PC-9 (cell line): ENCODE measurements at regions not wholly inside any gene's neighbourhood (a gene's known extent, or its start where the extent isn't known, plus 50 kb on each side); places are given as distances from the start of the nearest gene placed in this dataset.
"Not testable (repeated sequence)": the region's sequence is repeated elsewhere in the genome, so short reads cannot be mapped to it uniquely, and the experiment has no call there.

Experiments used
- BruUV-seq: library from RNA; stranded (reverse); fragments of 400-500 nt; replicated peaks from 2 replicates; lab custom pipeline; 2021; lab: Mats Ljungman, UMichigan
- CTCF ChIA-PET: fragments of 300-600 bp; sonication (Branson Sonifier 250); formaldehyde crosslinking; loops from one replicate; lab custom pipeline; 2022; ENCODE audit warnings: antibody characterized with exemption; lab: Charles Lee
- POLR2A ChIA-PET: fragments of 300-600 bp; sonication (Branson Sonifier 250); formaldehyde crosslinking; loops from one replicate; lab custom pipeline; 2022; ENCODE audit warnings: antibody characterized with exemption; ENCODE audit not compliant: unreplicated experiment; lab: Charles Lee
- DNase-seq, 2 experiments: peaks; one replicate each; pipeline versions ENCODE4 v3.0.0 to v3.0.0-alpha.2; 2015 to 2022; ENCODE audit warnings: mixed read lengths in 1 of 2
- H2AFZ ChIP-seq: fragments of 200-600 bp; sonication (generic); 2 replicates; pipeline ENCODE4 v1.8.1; 2017; ENCODE audit warnings: antibody characterized with exemption
- H3F3A ChIP-seq: fragments of 200-600 bp; sonication (generic); 2 replicates; pipeline ENCODE4 v1.8.1; 2017; ENCODE audit warnings: antibody characterized with exemption, mild to moderate bottlenecking, low read depth; ENCODE audit not compliant: insufficient read depth
- H3K27ac ChIP-seq: fragments of 200-600 bp; sonication (generic); 2 replicates; pipeline ENCODE4 v1.6.1; 2016; ENCODE audit warnings: mixed run types
- H3K27me3 ChIP-seq: fragments of 200-600 bp; sonication (generic); 2 replicates; pipeline ENCODE4 v1.6.1; 2016; ENCODE audit warnings: low read depth, mixed run types; ENCODE audit not compliant: insufficient read depth
- H3K36me3 ChIP-seq: fragments of 200-600 bp; sonication (generic); 2 replicates; pipeline ENCODE4 v1.6.1; 2016; ENCODE audit warnings: low read depth, mixed run types
- H3K4me1 ChIP-seq: fragments of 200-600 bp; sonication (generic); replicated peaks from 2 replicates; pipeline ENCODE4 v1.6.1; 2016; ENCODE audit warnings: mixed run types; ENCODE audit not compliant: insufficient read depth
- H3K4me2 ChIP-seq: fragments of 200-600 bp; sonication (generic); 2 replicates; pipeline ENCODE4 v1.6.1; 2017; ENCODE audit warnings: mixed run types
- H3K4me3 ChIP-seq: fragments of 200-600 bp; sonication (generic); 2 replicates; pipeline ENCODE4 v1.6.1; 2016; ENCODE audit warnings: mixed run types
- H3K79me2 ChIP-seq: fragments of 200-600 bp; sonication (generic); 2 replicates; pipeline ENCODE4 v1.6.1; 2017; ENCODE audit warnings: low read depth, mixed run types
- H3K9me2 ChIP-seq: fragments of 200-600 bp; sonication (generic); 2 replicates; pipeline ENCODE4 v1.8.1; 2017; ENCODE audit warnings: mild to moderate bottlenecking; ENCODE audit not compliant: insufficient read depth
- H3K9me3 ChIP-seq: fragments of 200-600 bp; sonication (generic); 2 replicates; pipeline ENCODE4 v1.8.1; 2016; ENCODE audit warnings: low read depth; ENCODE audit not compliant: insufficient read depth
- H4K20me1 ChIP-seq: fragments of 200-600 bp; sonication (generic); 2 replicates; pipeline ENCODE4 v1.8.1; 2017; ENCODE audit not compliant: insufficient read depth
- CTCF ChIP-seq: fragments of 200-600 bp; sonication (generic); conservative IDR thresholded peaks from 2 replicates; pipeline ENCODE4 v1.6.1; 2017; ENCODE audit warnings: mixed run types, antibody characterized with exemption, mild to moderate bottlenecking, moderate library complexity
- EZH2 ChIP-seq: fragments of 200-600 bp; sonication (generic); IDR thresholded peaks from 2 replicates; pipeline ENCODE4 v1.8.0; 2017; ENCODE audit warnings: antibody characterized with exemption, low read depth
- intact Hi-C: fragments of 100-400 bp; cut with micrococcal nuclease; formaldehyde crosslinking; loops from one replicate; pipeline ENCODE4 v1.10.0; 2022; ENCODE audit not compliant: unreplicated experiment

DNA sequence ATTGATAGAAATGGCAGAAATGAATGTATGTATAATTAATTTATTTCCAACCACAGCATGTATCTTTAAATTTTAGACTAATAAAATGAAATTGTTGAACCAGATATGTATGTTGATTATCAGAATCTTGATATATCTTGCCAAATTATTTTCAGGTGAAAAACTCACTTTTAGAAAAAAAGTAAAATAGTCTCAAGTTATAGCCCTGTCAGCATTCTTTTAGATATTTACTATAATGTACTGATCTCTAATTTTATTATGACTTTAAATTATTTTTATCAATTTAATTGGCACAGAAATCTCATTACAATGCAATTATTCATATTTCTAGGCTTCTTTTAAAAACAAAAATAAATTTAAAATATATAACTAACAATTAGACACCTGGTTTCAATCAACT lies 1990.4 kb upstream of the CDH6 start:
- H3K36me3 ChIP-seq, result no peaks in the 10 kb centered on the region
- ChIA-PET POLR2A (no interaction called here), CTCF (no interaction called here)
- TF ChIP-seq CTCF (no peak), EZH2 (no peak)
- H3K4me3 ChIP-seq, result no peak overlapping the region
- no peak for DNase-seq
- no TSS peak for BruUV-seq
- H3K27ac ChIP-seq, result no peak overlapping the region
- no peaks in the 10 kb centered on the region for H3K9me2 ChIP-seq
- H4K20me1 ChIP-seq, result no peaks in the 10 kb centered on the region
- H3K27me3 ChIP-seq, result no peaks in the 10 kb centered on the region
- intact Hi-C loops, result no loop called here
- no peak overlapping the region for H2AFZ ChIP-seq
- no peak overlapping the region for H3K4me2 ChIP-seq
- no peaks in the 10 kb centered on the region; the same call in 1 of the 2 replicates for H3K9me3 ChIP-seq
- no peaks in the 10 kb centered on the region for H3F3A ChIP-seq
- peaks cover 6% of the 10 kb centered on the region for H3K4me1 ChIP-seq
- H3K79me2 ChIP-seq, result no peaks in the 10 kb centered on the region

GRCh38 chr5:29197631-29198454 lies 1995.6 kb upstream of the CDH6 start:
- Histone ChIP-seq H3K79me2 (no peaks in the 10 kb centered on the region), H3K27me3 (no peaks in the 10 kb centered on the region), H3K9me3 (no peaks in the 10 kb centered on the region; the same call in 1 of the 2 replicates), H3K27ac (peak overlapping the region; percentile 62), H3K4me2 (peak overlapping the region; percentile 53), H3K36me3 (no peaks in the 10 kb centered on the region), H4K20me1 (no peaks in the 10 kb centered on the region), H3K4me3 (no peak overlapping the region), H3K9me2 (no peaks in the 10 kb centered on the region; the same call in 1 of the 2 replicates), H3K4me1 (peaks cover 18% of the 10 kb centered on the region), H2AFZ (peak overlapping the region; percentile 56; the same call in 1 of the 2 replicates), H3F3A (no peaks in the 10 kb centered on the region)
- intact Hi-C loops, result no loop called here
- CTCF ChIA-PET, result no interaction called here
- POLR2A ChIA-PET, result no interaction called here
- TF ChIP-seq EZH2, result no peak
- no peak for TF ChIP-seq CTCF
- peak in 1 of 2 experiments; percentile 65 for DNase-seq
- BruUV-seq, result no TSS peak

DNA sequence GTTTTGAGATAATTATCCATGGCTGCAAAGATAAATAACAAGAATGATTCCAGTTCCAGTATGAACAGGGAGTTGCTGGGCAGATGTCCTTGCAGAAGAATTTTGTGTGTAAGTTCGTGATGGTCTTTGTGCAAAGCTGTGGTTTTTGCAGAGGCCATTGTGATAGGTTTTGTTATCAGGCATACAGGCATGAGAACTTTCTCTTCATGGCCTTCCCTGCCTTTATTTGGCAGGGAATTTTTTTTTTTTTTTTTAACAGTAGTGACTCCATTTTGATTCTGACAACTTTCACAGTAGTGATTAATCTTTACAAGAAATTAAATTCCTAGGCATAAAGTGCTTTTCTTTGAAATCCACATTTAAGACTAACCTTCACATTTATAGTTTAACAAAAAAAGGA lies 1999.5 kb upstream of the CDH6 start:
- no peak for TF ChIP-seq CTCF
- no peak for TF ChIP-seq EZH2
- Histone ChIP-seq H3K27me3 (no peaks in the 10 kb centered on the region), H3F3A (no peaks in the 10 kb centered on the region), H4K20me1 (no peaks in the 10 kb centered on the region), H3K79me2 (no peaks in the 10 kb centered on the region), H3K4me3 (no peak overlapping the region), H3K4me2 (no peak overlapping the region), H3K9me2 (no peaks in the 10 kb centered on the region; the same call in 1 of the 2 replicates), H3K9me3 (0 out of 2 replicates have a peak, but pooled peaks cover under 1% of the 10 kb centered on the region), H3K36me3 (no peaks in the 10 kb centered on the region), H2AFZ (no peak overlapping the region), H3K27ac (no peak overlapping the region), H3K4me1 (peaks cover 25% of the 10 kb centered on the region)
- DNase-seq, result no peak
- POLR2A ChIA-PET, result no interaction called here
- intact Hi-C loops, result no loop called here
- CTCF ChIA-PET, result interaction anchor here (0.7 kb wide), 1 partner anchor 102 kb away, joined by 3 read pairs; no protein-coding TSS in a partner anchor
- BruUV-seq, result no TSS peak

GRCh38 chr5:29191269-29192048 lies 2002.0 kb upstream of the CDH6 start:
- H3K9me3 ChIP-seq, H3K4me1 ChIP-seq, H3K36me3 ChIP-seq, H4K20me1 ChIP-seq, H3K79me2 ChIP-seq, H3K9me2 ChIP-seq, H3F3A ChIP-seq, H3K27me3 ChIP-seq, intact Hi-C loops, CTCF ChIA-PET: not testable (repeated sequence)
- DNase-seq, result peak in 1 of 2 experiments; percentile 85
- Histone ChIP-seq H2AFZ (peak overlapping the region; percentile 93), H3K27ac (peak overlapping the region; percentile 50), H3K4me3 (peak overlapping the region; percentile 78), H3K4me2 (peak overlapping the region; percentile 87)
- POLR2A ChIA-PET, result interaction anchor here (0.6 kb wide), 1 partner anchor 179 kb away, joined by 4 read pairs; no protein-coding TSS in a partner anchor
- TSS peak; percentile 95 for BruUV-seq

- H2AFZ ChIP-seq, DNase-seq, H3K79me2 ChIP-seq, H3K36me3 ChIP-seq, intact Hi-C loops, BruUV-seq, H4K20me1 ChIP-seq, CTCF ChIA-PET, H3K4me2 ChIP-seq, H3K4me3 ChIP-seq, H3K27ac ChIP-seq, POLR2A ChIA-PET, H3F3A ChIP-seq, H3K9me2 ChIP-seq, H3K9me3 ChIP-seq, H3K27me3 ChIP-seq, H3K4me1 ChIP-seq: not testable (repeated sequence)
These were observed 2003.1 kb upstream of the CDH6 start for GRCh38 chr5:29190398-29190797.
